ENCODE measurements at regions not wholly inside any gene's neighbourhood (a gene's known extent, or its start where the extent isn't known, plus 50 kb on each side); places are given as distances from the start of the nearest gene placed in this dataset.

DNA sequence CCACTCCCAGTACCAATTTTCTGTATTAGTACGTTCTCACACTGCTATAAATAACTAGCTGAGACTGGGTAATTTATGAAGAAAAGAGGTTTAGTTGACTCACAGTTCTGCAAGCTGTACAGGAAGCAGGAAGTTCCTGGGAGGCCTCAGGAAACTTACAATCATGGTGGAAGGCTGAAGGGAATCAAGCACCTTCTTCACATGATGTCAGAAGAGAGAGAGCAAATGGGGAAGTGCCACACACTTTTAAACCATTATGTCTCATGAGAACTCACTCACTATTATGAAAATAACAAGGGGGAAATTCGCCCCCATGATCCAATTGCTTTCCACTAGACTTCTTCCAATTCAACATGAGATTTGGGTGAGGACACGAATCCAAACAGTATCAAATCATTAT, 271.4 kb downstream of the ETS1 start:
- H3K27me3 Mint-ChIP-seq (ENCODE audit: unreplicated experiment), result no peaks in the 10 kb centered on the region
- TF ChIP-seq, protein P1, sequence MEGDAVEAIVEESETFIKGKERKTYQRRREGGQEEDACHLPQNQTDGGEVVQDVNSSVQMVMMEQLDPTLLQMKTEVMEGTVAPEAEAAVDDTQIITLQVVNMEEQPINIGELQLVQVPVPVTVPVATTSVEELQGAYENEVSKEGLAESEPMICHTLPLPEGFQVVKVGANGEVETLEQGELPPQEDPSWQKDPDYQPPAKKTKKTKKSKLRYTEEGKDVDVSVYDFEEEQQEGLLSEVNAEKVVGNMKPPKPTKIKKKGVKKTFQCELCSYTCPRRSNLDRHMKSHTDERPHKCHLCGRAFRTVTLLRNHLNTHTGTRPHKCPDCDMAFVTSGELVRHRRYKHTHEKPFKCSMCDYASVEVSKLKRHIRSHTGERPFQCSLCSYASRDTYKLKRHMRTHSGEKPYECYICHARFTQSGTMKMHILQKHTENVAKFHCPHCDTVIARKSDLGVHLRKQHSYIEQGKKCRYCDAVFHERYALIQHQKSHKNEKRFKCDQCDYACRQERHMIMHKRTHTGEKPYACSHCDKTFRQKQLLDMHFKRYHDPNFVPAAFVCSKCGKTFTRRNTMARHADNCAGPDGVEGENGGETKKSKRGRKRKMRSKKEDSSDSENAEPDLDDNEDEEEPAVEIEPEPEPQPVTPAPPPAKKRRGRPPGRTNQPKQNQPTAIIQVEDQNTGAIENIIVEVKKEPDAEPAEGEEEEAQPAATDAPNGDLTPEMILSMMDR (IDR thresholded peaks at IDR 0.05; ENCODE audit: unreplicated experiment), result no peak
- H3K36me3 Mint-ChIP-seq (ENCODE audit: low read depth, unreplicated experiment), result peaks cover 6% of the 10 kb centered on the region
- H3K27ac Mint-ChIP-seq (ENCODE audit: unreplicated experiment), result no peak overlapping the region
- DNase-seq (ENCODE audit: low spot score), result no peak
- peaks cover 12% of the 10 kb centered on the region for H3K9me3 Mint-ChIP-seq (ENCODE audit: unreplicated experiment)
- H3K4me1 Mint-ChIP-seq (ENCODE audit: unreplicated experiment), result no peaks in the 10 kb centered on the region
- no peak overlapping the region for H3K4me3 Mint-ChIP-seq (ENCODE audit: unreplicated experiment)

DNA sequence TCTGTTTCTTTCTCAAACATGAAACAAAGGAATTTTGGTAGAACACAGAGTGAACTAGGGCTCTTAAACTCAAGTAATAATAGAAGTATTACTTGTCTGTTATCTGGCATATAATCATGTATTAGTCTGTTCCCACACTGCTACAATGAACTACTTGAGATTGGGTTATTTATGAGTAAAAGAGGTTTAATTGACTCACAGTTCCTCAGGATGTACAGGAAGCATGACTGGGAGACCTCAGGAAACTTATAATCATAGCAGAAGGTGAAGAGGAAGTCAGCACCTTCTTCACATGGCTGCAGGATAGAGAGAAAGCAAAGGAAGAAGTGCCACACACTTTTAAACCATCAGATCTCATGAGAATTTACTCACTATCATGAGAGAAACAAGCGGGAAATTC, 273.4 kb downstream of the ETS1 start:
- peaks cover 6% of the 10 kb centered on the region for H3K36me3 Mint-ChIP-seq (ENCODE audit: low read depth, unreplicated experiment)
- TF ChIP-seq, protein P1 (IDR thresholded peaks at IDR 0.05; ENCODE audit: unreplicated experiment), result no peak
- H3K27me3 Mint-ChIP-seq (ENCODE audit: unreplicated experiment), result no peaks in the 10 kb centered on the region
- peaks cover 12% of the 10 kb centered on the region for H3K9me3 Mint-ChIP-seq (ENCODE audit: unreplicated experiment)
- no peak overlapping the region for H3K27ac Mint-ChIP-seq (ENCODE audit: unreplicated experiment)
- H3K4me1 Mint-ChIP-seq (ENCODE audit: unreplicated experiment), result no peaks in the 10 kb centered on the region
- DNase-seq (ENCODE audit: low spot score), result no peak
- no peak overlapping the region for H3K4me3 Mint-ChIP-seq (ENCODE audit: unreplicated experiment)

GRCh38 chr11:128311742-128312719, 275.3 kb downstream of the ETS1 start:
- peaks cover 6% of the 10 kb centered on the region for H3K36me3 Mint-ChIP-seq (ENCODE audit: low read depth, unreplicated experiment)
- TF ChIP-seq, protein P1 (IDR thresholded peaks at IDR 0.05; ENCODE audit: unreplicated experiment), result no peak
- no peak for DNase-seq (ENCODE audit: low spot score)
- no peaks in the 10 kb centered on the region for H3K27me3 Mint-ChIP-seq (ENCODE audit: unreplicated experiment)
- no peaks in the 10 kb centered on the region for H3K4me1 Mint-ChIP-seq (ENCODE audit: unreplicated experiment)
- peaks cover 12% of the 10 kb centered on the region for H3K9me3 Mint-ChIP-seq (ENCODE audit: unreplicated experiment)
- H3K4me3 Mint-ChIP-seq (ENCODE audit: unreplicated experiment), result no peak overlapping the region
- no peak overlapping the region for H3K27ac Mint-ChIP-seq (ENCODE audit: unreplicated experiment)

DNA sequence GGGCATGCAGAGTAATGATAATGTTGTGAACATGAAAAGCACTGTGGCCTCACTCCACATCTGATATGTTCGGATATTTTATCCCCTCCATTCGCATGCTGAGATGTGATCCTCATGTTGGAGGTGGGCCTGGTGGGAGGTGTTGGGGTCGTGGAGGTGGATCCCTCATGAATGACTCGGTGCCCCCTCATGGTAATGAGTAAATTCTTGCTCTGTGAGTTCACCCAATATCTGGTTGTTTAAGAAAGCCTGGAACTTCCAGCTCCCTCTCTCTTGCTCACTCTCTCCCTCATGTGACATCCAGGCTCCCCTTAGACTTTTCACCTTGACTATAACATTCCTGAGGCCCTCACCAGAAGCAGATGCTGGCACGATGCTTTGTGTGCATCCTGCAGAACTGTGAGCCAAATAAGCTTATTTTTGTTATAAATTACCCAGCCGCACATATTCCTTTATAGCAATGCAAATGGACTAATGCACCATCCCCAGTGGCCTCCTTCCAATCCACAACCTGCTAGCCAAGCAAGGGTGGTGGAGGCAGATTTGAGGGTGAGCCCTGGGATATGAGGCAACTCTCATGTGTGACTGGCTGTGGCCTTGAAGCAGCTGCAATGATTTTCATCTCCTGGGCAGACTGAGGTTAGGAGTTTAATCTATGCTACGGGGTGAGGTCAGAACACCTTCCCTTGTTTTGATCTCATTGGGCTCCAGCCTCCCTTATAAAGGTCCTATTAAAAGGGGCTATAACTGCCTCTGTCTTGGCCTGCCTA, 276.5 kb downstream of the ETS1 start:
- H3K4me1 Mint-ChIP-seq (ENCODE audit: unreplicated experiment), result peaks cover under 1% of the 10 kb centered on the region
- TF ChIP-seq, protein P1 (IDR thresholded peaks at IDR 0.05; ENCODE audit: unreplicated experiment), result no peak
- peaks cover 6% of the 10 kb centered on the region for H3K36me3 Mint-ChIP-seq (ENCODE audit: low read depth, unreplicated experiment)
- no peak overlapping the region for H3K4me3 Mint-ChIP-seq (ENCODE audit: unreplicated experiment)
- no peak overlapping the region for H3K27ac Mint-ChIP-seq (ENCODE audit: unreplicated experiment)
- no peak for DNase-seq (ENCODE audit: low spot score)
- peaks cover 12% of the 10 kb centered on the region for H3K9me3 Mint-ChIP-seq (ENCODE audit: unreplicated experiment)
- H3K27me3 Mint-ChIP-seq (ENCODE audit: unreplicated experiment), result no peaks in the 10 kb centered on the region
